ENCODE measurements at regions not wholly inside any gene's neighbourhood (a gene's known extent, or its start where the extent isn't known, plus 50 kb on each side); places are given as distances from the start of the nearest gene placed in this dataset.
"Not testable (repeated sequence)": the region's sequence is repeated elsewhere in the genome, so short reads cannot be mapped to it uniquely, and the experiment has no call there.

- intact Hi-C loops (cut with micrococcal nuclease; ENCODE audit: unreplicated experiment) = no loop called here
- no TSS peak for BruUV-seq (replicated peaks)
- DNase-seq (ENCODE audit: low spot score) = no peak
- Histone ChIP-seq H3K9me3 (ENCODE audit: low read depth, low read length, poor library complexity, severe bottlenecking) (no peaks in the 10 kb centered on the region), H3K27me3 (replicated peaks; ENCODE audit: insufficient read depth, low read depth, low read length, poor library complexity) (peaks cover 12% of the 10 kb centered on the region), H3K4me1 (ENCODE audit: insufficient read depth, low read length, poor library complexity, severe bottlenecking) (no peaks in the 10 kb centered on the region), H3K27ac (ENCODE audit: low read depth, low read length, poor library complexity, severe bottlenecking) (no peak overlapping the region), H3K4me3 (ENCODE audit: low read depth, low read length, poor library complexity, severe bottlenecking) (no peak overlapping the region), H3K36me3 (ENCODE audit: insufficient read depth, low read length, poor library complexity, severe bottlenecking) (no peaks in the 10 kb centered on the region)
- CTCF ChIA-PET = no interaction called here
- POLR2A ChIA-PET (ENCODE audit: low non-redundant PET) = no interaction called here
- TF ChIP-seq EZH2 (IDR thresholded peaks at IDR 0.05; ENCODE audit: borderline replicate concordance, low read depth, low read length, poor library complexity, severe bottlenecking) = no peak
- TF ChIP-seq CTCF (conservative IDR thresholded peaks at IDR 0.05; ENCODE audit: low read depth, low read length) = no peak
Observed at GRCh38 chr20:48489656-48490055, 338.1 kb downstream of the PREX1 start.

GRCh38 chr20:48489046-48489463 is 338.7 kb downstream of the PREX1 start:
- no peak overlapping the region for H3K4me3 ChIP-seq (ENCODE audit: low read depth, low read length, poor library complexity, severe bottlenecking)

DNA sequence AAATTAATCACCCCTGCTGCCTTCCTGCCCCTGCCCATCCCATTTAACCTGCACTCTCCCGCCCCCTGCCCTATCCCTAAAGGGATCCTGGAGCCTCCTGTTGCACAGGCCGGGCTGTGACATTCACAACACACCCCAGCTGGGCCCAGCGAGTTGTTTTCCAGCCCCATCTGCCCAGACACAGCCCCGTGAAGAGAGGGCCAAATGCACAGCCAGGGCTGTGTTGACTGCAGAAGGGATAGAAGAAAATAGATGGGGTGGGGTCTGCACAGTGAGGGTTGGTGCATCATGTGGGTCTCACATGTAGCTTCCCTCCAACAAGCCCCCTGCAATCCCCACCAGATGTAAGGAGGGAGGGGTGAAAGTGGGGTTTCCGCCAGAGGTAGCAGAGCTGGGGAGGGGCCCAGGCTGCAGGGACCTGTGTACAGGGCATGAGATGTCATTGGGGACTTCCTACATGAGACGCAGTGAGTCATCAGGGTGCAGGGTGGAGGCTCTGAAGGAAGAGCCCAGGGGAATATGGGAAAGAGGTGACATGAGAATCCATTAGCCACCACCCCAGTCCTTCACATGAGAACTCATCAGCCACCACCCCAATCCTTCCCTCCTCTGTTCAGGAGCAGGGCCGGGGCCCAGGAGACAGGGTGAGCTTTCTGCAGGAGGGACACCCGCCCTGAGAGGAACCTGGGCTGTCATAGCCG is 339.3 kb downstream of the PREX1 start:
- H3K4me3 ChIP-seq (ENCODE audit: low read depth, low read length, poor library complexity, severe bottlenecking); DNase-seq (ENCODE audit: low spot score); H3K9me3 ChIP-seq (ENCODE audit: low read depth, low read length, poor library complexity, severe bottlenecking); intact Hi-C loops (cut with micrococcal nuclease; ENCODE audit: unreplicated experiment); H3K4me1 ChIP-seq (ENCODE audit: insufficient read depth, low read length, poor library complexity, severe bottlenecking); H3K36me3 ChIP-seq (ENCODE audit: insufficient read depth, low read length, poor library complexity, severe bottlenecking); POLR2A ChIA-PET (ENCODE audit: low non-redundant PET); CTCF ChIA-PET; H3K27ac ChIP-seq (ENCODE audit: low read depth, low read length, poor library complexity, severe bottlenecking); BruUV-seq (replicated peaks): not testable (repeated sequence)
- H3K27me3 ChIP-seq (replicated peaks; ENCODE audit: insufficient read depth, low read depth, low read length, poor library complexity) = peaks cover 18% of the 10 kb centered on the region

More at GRCh38 chr20:48489046-48489463, 338.7 kb downstream of the PREX1 start:
- Histone ChIP-seq H3K36me3 (ENCODE audit: insufficient read depth, low read length, poor library complexity, severe bottlenecking) (no peaks in the 10 kb centered on the region), H3K9me3 (ENCODE audit: low read depth, low read length, poor library complexity, severe bottlenecking) (no peaks in the 10 kb centered on the region), H3K27me3 (replicated peaks; ENCODE audit: insufficient read depth, low read depth, low read length, poor library complexity) (peaks cover 12% of the 10 kb centered on the region), H3K27ac (ENCODE audit: low read depth, low read length, poor library complexity, severe bottlenecking) (no peak overlapping the region), H3K4me1 (ENCODE audit: insufficient read depth, low read length, poor library complexity, severe bottlenecking) (no peaks in the 10 kb centered on the region)
- TF ChIP-seq EZH2 (IDR thresholded peaks at IDR 0.05; ENCODE audit: borderline replicate concordance, low read depth, low read length, poor library complexity, severe bottlenecking) = no peak
- no peak for TF ChIP-seq CTCF (conservative IDR thresholded peaks at IDR 0.05; ENCODE audit: low read depth, low read length)
- ChIA-PET CTCF (no interaction called here), POLR2A (ENCODE audit: low non-redundant PET) (no interaction called here)
- BruUV-seq (replicated peaks) = no TSS peak
- intact Hi-C loops (cut with micrococcal nuclease; ENCODE audit: unreplicated experiment) = no loop called here
- no peak for DNase-seq (ENCODE audit: low spot score)

- CTCF ChIA-PET = no interaction called here
- POLR2A ChIA-PET (ENCODE audit: low non-redundant PET) = no interaction called here
- Histone ChIP-seq H3K4me3 (ENCODE audit: low read depth, low read length, poor library complexity, severe bottlenecking) (no peak overlapping the region), H3K9me3 (ENCODE audit: low read depth, low read length, poor library complexity, severe bottlenecking) (no peaks in the 10 kb centered on the region), H3K27me3 (replicated peaks; ENCODE audit: insufficient read depth, low read depth, low read length, poor library complexity) (peaks cover 35% of the 10 kb centered on the region), H3K36me3 (ENCODE audit: insufficient read depth, low read length, poor library complexity, severe bottlenecking) (no peaks in the 10 kb centered on the region), H3K27ac (ENCODE audit: low read depth, low read length, poor library complexity, severe bottlenecking) (no peak overlapping the region), H3K4me1 (ENCODE audit: insufficient read depth, low read length, poor library complexity, severe bottlenecking) (no peaks in the 10 kb centered on the region)
- BruUV-seq (replicated peaks) = no TSS peak
- intact Hi-C loops (cut with micrococcal nuclease; ENCODE audit: unreplicated experiment) = no loop called here
- no peak for DNase-seq (ENCODE audit: low spot score)
- no peak for TF ChIP-seq EZH2 (IDR thresholded peaks at IDR 0.05; ENCODE audit: borderline replicate concordance, low read depth, low read length, poor library complexity, severe bottlenecking)
- no peak for TF ChIP-seq CTCF (conservative IDR thresholded peaks at IDR 0.05; ENCODE audit: low read depth, low read length)
Observed at GRCh38 chr20:48486065-48486464, 341.7 kb downstream of the PREX1 start.

DNA sequence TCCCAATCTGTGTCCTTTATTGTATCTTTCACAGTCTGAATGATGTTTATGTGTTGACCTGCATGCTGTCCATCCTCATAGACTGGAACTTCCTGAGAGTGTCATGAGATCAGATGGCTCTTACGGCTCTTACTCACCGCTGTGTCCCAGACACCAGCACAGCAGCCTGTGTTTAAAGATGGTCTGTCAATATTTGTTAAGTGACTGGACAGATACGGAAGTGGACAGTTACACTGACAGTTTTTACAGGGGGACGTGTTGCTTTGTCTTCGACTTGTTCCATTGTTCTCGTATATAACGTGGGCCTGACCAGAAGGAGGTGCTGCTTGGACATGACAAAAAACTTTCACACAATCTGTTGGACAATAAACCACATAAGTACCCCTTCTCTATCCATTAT is 342.6 kb downstream of the PREX1 start:
- BruUV-seq (replicated peaks); H3K4me3 ChIP-seq (ENCODE audit: low read depth, low read length, poor library complexity, severe bottlenecking); CTCF ChIA-PET; POLR2A ChIA-PET (ENCODE audit: low non-redundant PET); H3K9me3 ChIP-seq (ENCODE audit: low read depth, low read length, poor library complexity, severe bottlenecking); DNase-seq (ENCODE audit: low spot score); H3K4me1 ChIP-seq (ENCODE audit: insufficient read depth, low read length, poor library complexity, severe bottlenecking); H3K36me3 ChIP-seq (ENCODE audit: insufficient read depth, low read length, poor library complexity, severe bottlenecking); H3K27ac ChIP-seq (ENCODE audit: low read depth, low read length, poor library complexity, severe bottlenecking); intact Hi-C loops (cut with micrococcal nuclease; ENCODE audit: unreplicated experiment): not testable (repeated sequence)
- H3K27me3 ChIP-seq (replicated peaks; ENCODE audit: insufficient read depth, low read depth, low read length, poor library complexity) = peaks cover 44% of the 10 kb centered on the region

Measured in A673 (cell line).